COLO829 (cell line): ENCODE measurements at regions not wholly inside any gene's neighbourhood (a gene's known extent, or its start where the extent isn't known, plus 50 kb on each side); places are given as distances from the start of the nearest gene placed in this dataset.
"Not testable (repeated sequence)": the region's sequence is repeated elsewhere in the genome, so short reads cannot be mapped to it uniquely, and the experiment has no call there.

Experiments used
- DNase-seq: peaks from one replicate; pipeline ENCODE4 v3.0.0; 2012; ENCODE audit warnings: low spot score

- no peak for DNase-seq
Observed at GRCh38 chr12:102728506-102729242, 188.4 kb downstream of the PAH start.

GRCh38 chr12:102726686-102727085, 190.4 kb downstream of the PAH start:
- no peak for DNase-seq

- no peak for DNase-seq
Observed at GRCh38 chr12:102722147-102722546, 194.9 kb downstream of the PAH start.

- no peak for DNase-seq
Observed at GRCh38 chr12:102708108-102708507, 208.9 kb downstream of the PAH start.

GRCh38 chr12:102702447-102703114, 214.5 kb downstream of the PAH start:
- DNase-seq, result peak; percentile 75

- no peak for DNase-seq
Observed at GRCh38 chr12:102696045-102696444, 215.7 kb upstream of the IGF1 start.

- no peak for DNase-seq
Observed at GRCh38 chr12:102694903-102695302, 214.5 kb upstream of the IGF1 start.

- DNase-seq, result no peak
Observed at GRCh38 chr12:102691773-102692555, 211.6 kb upstream of the IGF1 start.

GRCh38 chr12:102690253-102690652, 209.9 kb upstream of the IGF1 start:
- DNase-seq, result peak; percentile 22

- no peak for DNase-seq
Observed at GRCh38 chr12:102689701-102690100, 209.3 kb upstream of the IGF1 start.

GRCh38 chr12:102687523-102687922, 207.2 kb upstream of the IGF1 start:
- no peak for DNase-seq

- DNase-seq, result no peak
Observed at GRCh38 chr12:102685841-102686240, 205.5 kb upstream of the IGF1 start.

- no peak for DNase-seq
Observed at GRCh38 chr12:102685172-102685571, 204.8 kb upstream of the IGF1 start.

- no peak for DNase-seq
Observed at GRCh38 chr12:102682366-102683289, 202.3 kb upstream of the IGF1 start.

- DNase-seq, result no peak
Observed at GRCh38 chr12:102681747-102682146, 201.4 kb upstream of the IGF1 start.

- no peak for DNase-seq
Observed at GRCh38 chr12:102681309-102681708, 200.9 kb upstream of the IGF1 start.

GRCh38 chr12:102680304-102680703, 199.9 kb upstream of the IGF1 start:
- DNase-seq, result no peak

GRCh38 chr12:102676812-102677211, 196.4 kb upstream of the IGF1 start:
- DNase-seq, result no peak

GRCh38 chr12:102675672-102676071, 195.3 kb upstream of the IGF1 start:
- no peak for DNase-seq

- DNase-seq, result no peak
Observed at GRCh38 chr12:102673606-102674005, 193.2 kb upstream of the IGF1 start.

GRCh38 chr12:102672212-102672611, 191.8 kb upstream of the IGF1 start:
- not testable (repeated sequence) for DNase-seq

- no peak for DNase-seq
Observed at GRCh38 chr12:102669056-102669455, 188.7 kb upstream of the IGF1 start.
